ENCODE measurements at regions not wholly inside any gene's neighbourhood (a gene's known extent, or its start where the extent isn't known, plus 50 kb on each side); places are given as distances from the start of the nearest gene placed in this dataset.

DNA sequence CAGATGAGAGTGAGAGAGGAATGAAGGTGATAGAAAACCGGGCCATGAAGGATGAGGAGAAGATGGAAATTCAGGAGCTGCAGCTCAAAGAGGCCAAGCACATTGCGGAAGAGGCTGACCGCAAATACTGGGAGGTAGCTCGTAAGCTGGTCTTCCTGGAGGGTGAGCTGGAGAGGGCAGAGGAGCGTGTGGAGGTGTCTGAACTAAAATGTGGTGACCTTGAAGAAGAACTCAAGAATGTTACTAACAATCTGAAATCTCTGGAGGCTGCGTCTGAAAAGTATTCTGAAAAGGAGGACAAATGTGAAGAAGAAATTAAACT, 88.9 kb downstream of the EOMES start:
- DNase-seq (no peak), ATAC-seq (ENCODE audit: insufficient read depth, low FRiP score) (peak; percentile 43)
- Histone ChIP-seq H3K4me3 (peak overlapping the region; percentile 51), H3K9me3 (ENCODE audit: control insufficient read depth in 4 of 4, insufficient read depth in 3 of 4, low read length in 3 of 4) (no peaks in the 10 kb centered on the region), H3K27ac (ENCODE audit: low read depth in 1 of 2, low read length in 1 of 2) (peak overlapping the region; percentile 78 to 81), H3K36me3 (ENCODE audit: control insufficient read depth in 4 of 4, insufficient read depth in 4 of 4, low read length in 4 of 4) (no peaks in the 10 kb centered on the region), H3K9ac (ENCODE audit: insufficient read depth in 1 of 2, low read length in 2 of 2) (peak overlapping the region; percentile 73), H3K4me1 (ENCODE audit: control insufficient read depth in 5 of 5, insufficient read depth in 5 of 5, low read length in 5 of 5) (no peaks in the 10 kb centered on the region), H3K27me3 (ENCODE audit: control insufficient read depth in 3 of 3, insufficient read depth in 3 of 3, low read length in 2 of 3) (no peaks in the 10 kb centered on the region)
- WGBS, 2 donors: 5 to 6% methylated on average over 6 of the region's 6 CpGs
- TF ChIP-seq, protein P1, sequence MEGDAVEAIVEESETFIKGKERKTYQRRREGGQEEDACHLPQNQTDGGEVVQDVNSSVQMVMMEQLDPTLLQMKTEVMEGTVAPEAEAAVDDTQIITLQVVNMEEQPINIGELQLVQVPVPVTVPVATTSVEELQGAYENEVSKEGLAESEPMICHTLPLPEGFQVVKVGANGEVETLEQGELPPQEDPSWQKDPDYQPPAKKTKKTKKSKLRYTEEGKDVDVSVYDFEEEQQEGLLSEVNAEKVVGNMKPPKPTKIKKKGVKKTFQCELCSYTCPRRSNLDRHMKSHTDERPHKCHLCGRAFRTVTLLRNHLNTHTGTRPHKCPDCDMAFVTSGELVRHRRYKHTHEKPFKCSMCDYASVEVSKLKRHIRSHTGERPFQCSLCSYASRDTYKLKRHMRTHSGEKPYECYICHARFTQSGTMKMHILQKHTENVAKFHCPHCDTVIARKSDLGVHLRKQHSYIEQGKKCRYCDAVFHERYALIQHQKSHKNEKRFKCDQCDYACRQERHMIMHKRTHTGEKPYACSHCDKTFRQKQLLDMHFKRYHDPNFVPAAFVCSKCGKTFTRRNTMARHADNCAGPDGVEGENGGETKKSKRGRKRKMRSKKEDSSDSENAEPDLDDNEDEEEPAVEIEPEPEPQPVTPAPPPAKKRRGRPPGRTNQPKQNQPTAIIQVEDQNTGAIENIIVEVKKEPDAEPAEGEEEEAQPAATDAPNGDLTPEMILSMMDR (IDR thresholded peaks at IDR 0.05; ENCODE audit: control extremely low read depth, extremely low read depth): no peak

DNA sequence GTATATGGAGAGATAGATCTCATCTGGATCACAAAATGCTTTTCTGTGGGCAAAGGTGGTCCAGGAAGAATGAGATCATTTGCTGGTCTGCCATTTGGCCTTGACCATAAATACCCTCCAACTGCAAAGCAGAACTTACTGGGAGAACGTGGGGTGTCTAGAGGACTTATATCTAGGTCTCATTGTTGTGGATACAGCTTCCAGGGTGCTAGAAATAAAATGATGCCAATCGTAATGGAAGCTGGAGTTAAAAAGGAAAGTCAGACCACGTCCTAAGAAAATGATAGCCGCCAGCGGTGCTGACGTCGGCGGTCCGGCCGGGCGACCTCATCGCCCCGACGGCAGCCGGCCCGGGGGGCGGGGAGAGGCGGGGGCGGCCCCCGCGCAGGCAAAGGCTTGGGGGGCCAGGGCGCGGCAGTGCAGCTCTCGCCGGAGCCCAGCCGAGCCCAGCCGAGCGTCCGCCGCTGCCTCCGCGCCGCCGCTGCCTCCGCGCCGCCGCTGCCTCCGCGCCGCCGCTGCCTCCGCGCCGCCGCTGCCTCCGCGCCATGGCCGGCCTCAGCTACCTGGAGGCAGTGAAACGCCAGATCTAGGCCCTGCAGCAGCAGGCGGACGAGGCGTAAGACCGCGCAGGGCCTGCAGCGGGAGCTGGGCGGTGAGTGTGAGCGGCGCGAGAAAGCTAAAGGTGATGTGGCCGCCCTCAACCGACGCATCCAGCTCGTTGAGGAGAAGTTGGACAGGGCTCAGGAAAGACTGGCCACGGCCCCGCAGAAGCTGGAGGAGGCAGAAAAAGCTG, 89.5 kb downstream of the EOMES start:
- Histone ChIP-seq H3K27me3 (ENCODE audit: control insufficient read depth in 3 of 3, insufficient read depth in 3 of 3, low read length in 2 of 3) (no peaks in the 10 kb centered on the region), H3K27ac (ENCODE audit: low read depth in 1 of 2, low read length in 1 of 2) (peak overlapping the region; percentile 78 to 81), H3K9me3 (ENCODE audit: control insufficient read depth in 4 of 4, insufficient read depth in 3 of 4, low read length in 3 of 4) (no peaks in the 10 kb centered on the region), H3K9ac (ENCODE audit: insufficient read depth in 1 of 2, low read length in 2 of 2) (peak overlapping the region; percentile 73), H3K4me1 (ENCODE audit: control insufficient read depth in 5 of 5, insufficient read depth in 5 of 5, low read length in 5 of 5) (peaks cover 0 to under 1% (median 0%) of the 10 kb centered on the region in 5 donors), H3K4me3 (peak overlapping the region; percentile 51), H3K36me3 (ENCODE audit: control insufficient read depth in 4 of 4, insufficient read depth in 4 of 4, low read length in 4 of 4) (no peaks in the 10 kb centered on the region)
- peak; percentile 81 for ATAC-seq (ENCODE audit: insufficient read depth, low FRiP score)
- WGBS, 2 donors: 5 to 6% methylated on average over 44 to 66 of the region's 66 CpGs
- TF ChIP-seq, protein P1 (IDR thresholded peaks at IDR 0.05; ENCODE audit: control extremely low read depth, extremely low read depth): no peak
- DNase-seq: peak; percentile 49 to 76 (median 72)

DNA sequence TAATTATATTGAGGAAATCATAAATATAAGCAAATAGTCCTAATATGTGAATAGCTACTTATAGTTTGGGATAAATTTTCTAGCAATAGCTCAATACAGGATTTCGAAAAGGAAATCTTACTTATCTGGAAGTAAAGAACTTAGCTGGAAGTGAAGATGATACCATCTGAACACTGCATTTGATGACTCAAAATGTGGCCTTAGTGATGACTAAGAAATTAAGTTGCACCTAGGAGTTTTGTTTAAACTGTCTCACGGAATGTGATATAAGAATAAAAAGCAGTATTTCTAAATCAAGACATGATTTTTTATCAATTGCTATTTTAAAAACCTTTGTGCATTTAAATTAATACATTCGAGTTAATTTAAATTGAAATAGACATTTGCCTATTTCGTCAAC, 91.2 kb downstream of the EOMES start:
- 90 to 97% methylated on average over 4 of the region's 4 CpGs for WGBS, 2 donors
- Histone ChIP-seq H3K27me3 (ENCODE audit: control insufficient read depth in 3 of 3, insufficient read depth in 3 of 3, low read length in 2 of 3) (no peaks in the 10 kb centered on the region), H3K36me3 (ENCODE audit: control insufficient read depth in 4 of 4, insufficient read depth in 4 of 4, low read length in 4 of 4) (no peaks in the 10 kb centered on the region), H3K9ac (ENCODE audit: insufficient read depth in 1 of 2, low read length in 2 of 2) (no peak overlapping the region), H3K4me3 (no peak overlapping the region), H3K27ac (ENCODE audit: low read depth in 1 of 2, low read length in 1 of 2) (no peak overlapping the region), H3K9me3 (ENCODE audit: control insufficient read depth in 4 of 4, insufficient read depth in 3 of 4, low read length in 3 of 4) (no peaks in the 10 kb centered on the region), H3K4me1 (ENCODE audit: control insufficient read depth in 5 of 5, insufficient read depth in 5 of 5, low read length in 5 of 5) (peaks cover 0 to 3% (median 0%) of the 10 kb centered on the region in 5 donors)
- ATAC-seq (ENCODE audit: insufficient read depth, low FRiP score) (no peak), DNase-seq (no peak)
- TF ChIP-seq, protein P1 (IDR thresholded peaks at IDR 0.05; ENCODE audit: control extremely low read depth, extremely low read depth): no peak
